Neural progenitor cell (in vitro differentiated cells): ENCODE measurements at regions not wholly inside any gene's neighbourhood (a gene's known extent, or its start where the extent isn't known, plus 50 kb on each side); places are given as distances from the start of the nearest gene placed in this dataset.

Experiments used
- DNase-seq: peaks from one replicate; pipeline ENCODE4 v3.0.0-alpha.2; 2016; ENCODE audit warnings: low spot score
- H2AFZ ChIP-seq: fragments of 200-600 bp; sonication (generic); replicated peaks from 2 replicates; pipeline ENCODE4 v1.6.1; 2016; ENCODE audit warnings: antibody characterized with exemption
- H3F3A ChIP-seq: fragments of 200-600 bp; sonication (generic); 2 replicates; pipeline ENCODE4 v1.6.1; 2016; ENCODE audit warnings: antibody characterized with exemption, low read depth
- H3K27ac ChIP-seq: fragments of 200-600 bp; sonication (generic); 2 replicates; pipeline ENCODE4 v1.5.1; 2016; ENCODE audit warnings: mild to moderate bottlenecking
- H3K27me3 ChIP-seq: fragments of 200-600 bp; sonication (generic); 2 replicates; pipeline ENCODE4 v1.6.1; 2016; ENCODE audit warnings: mild to moderate bottlenecking, moderate library complexity
- H3K36me3 ChIP-seq: fragments of 200-600 bp; sonication (generic); 2 replicates; pipeline ENCODE4 v1.5.1; 2016
- H3K4me1 ChIP-seq: fragments of 200-600 bp; sonication (generic); 2 replicates; pipeline ENCODE4 v1.6.1; 2016; ENCODE audit warnings: mixed run types
- H3K4me2 ChIP-seq: fragments of 200-600 bp; sonication (generic); 2 replicates; pipeline ENCODE4 v1.6.1; 2016
- H3K4me3 ChIP-seq: fragments of 200-600 bp; sonication (generic); 2 replicates; pipeline ENCODE4 v1.5.1; 2016
- H3K79me2 ChIP-seq: fragments of 200-600 bp; sonication (generic); 2 replicates; pipeline ENCODE4 v1.6.1; 2016; ENCODE audit warnings: low read depth
- H3K9ac ChIP-seq: fragments of 200-600 bp; sonication (generic); 2 replicates; pipeline ENCODE4 v1.6.1; 2016
- H3K9me3 ChIP-seq: fragments of 200-600 bp; sonication (generic); 2 replicates; pipeline ENCODE4 v1.5.1; 2016; ENCODE audit warnings: low read depth
- H4K20me1 ChIP-seq: fragments of 200-600 bp; sonication (generic); 2 replicates; pipeline ENCODE4 v1.6.1; 2016; ENCODE audit warnings: low read depth
- H3K27ac Mint-ChIP-seq: 3 replicates; pipeline ENCODE4 v1.8.0; 2021; ENCODE audit warnings: mixed read lengths
- H3K27me3 Mint-ChIP-seq: 2 replicates; pipeline ENCODE4 v1.8.0; 2022; ENCODE audit warnings: low read depth, mild to moderate bottlenecking, inconsistent platforms, moderate library complexity, mixed read lengths; ENCODE audit not compliant: insufficient read depth
- H3K36me3 Mint-ChIP-seq: 3 replicates; pipeline ENCODE4 v1.8.0; 2021; ENCODE audit warnings: mixed read lengths
- H3K4me1 Mint-ChIP-seq: 3 replicates; pipeline ENCODE4 v1.8.0; 2021; ENCODE audit warnings: mixed read lengths
- H3K4me3 Mint-ChIP-seq: 3 replicates; pipeline ENCODE4 v1.8.0; 2021; ENCODE audit warnings: mild to moderate bottlenecking, moderate library complexity, mixed read lengths
- H3K9me3 Mint-ChIP-seq: 3 replicates; pipeline ENCODE4 v1.8.0; 2020; ENCODE audit warnings: mixed read lengths
- CTCF ChIP-seq: fragments of 200-600 bp; sonication (generic); IDR thresholded peaks from 2 replicates; pipeline ENCODE4 v1.5.1; 2017; ENCODE audit warnings: antibody characterized with exemption, mild to moderate bottlenecking
- EZH2 ChIP-seq: fragments of 200-600 bp; sonication (generic); IDR thresholded peaks from 2 replicates; pipeline ENCODE4 v1.6.1; 2017; ENCODE audit warnings: antibody characterized with exemption, mild to moderate bottlenecking, moderate library complexity
- EZH2phosphoT487 ChIP-seq: fragments of 200-600 bp; sonication (generic); IDR thresholded peaks from 2 replicates; pipeline ENCODE4 v1.6.1; 2017; ENCODE audit warnings: antibody characterized with exemption

DNA sequence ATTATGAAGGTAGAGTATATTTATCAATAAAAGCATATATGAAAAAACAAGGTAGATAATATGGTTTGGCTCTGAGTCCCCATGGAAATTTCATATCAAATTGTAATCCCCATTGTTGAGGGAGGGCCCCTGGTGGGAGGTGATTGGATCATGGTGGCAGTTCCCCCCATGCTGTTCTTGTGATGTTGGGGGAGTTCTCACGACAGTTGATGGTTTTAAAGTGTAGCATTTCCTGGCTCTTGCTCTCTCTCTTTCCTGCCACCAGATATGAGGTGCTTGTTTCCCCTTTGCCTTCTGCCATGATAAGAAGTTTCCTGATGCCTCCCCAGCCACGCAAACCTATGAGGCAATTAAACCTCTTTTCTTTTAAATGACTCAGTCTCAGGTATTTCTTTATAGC is 260.4 kb downstream of the PPARGC1A start:
- no peaks in the 10 kb centered on the region for H3F3A ChIP-seq
- H3K36me3 Mint-ChIP-seq = no peaks in the 10 kb centered on the region

GRCh38 chr4:23614284-23614892 is 275.5 kb downstream of the PPARGC1A start:
- no peaks in the 10 kb centered on the region for H3K9me3 ChIP-seq
- DNase-seq = peak; percentile 46
- H3K27me3 ChIP-seq = no peaks in the 10 kb centered on the region
- H3F3A ChIP-seq = no peaks in the 10 kb centered on the region
- no peaks in the 10 kb centered on the region for H3K4me1 Mint-ChIP-seq
- TF ChIP-seq EZH2phosphoT487 (no peak), EZH2 (no peak), CTCF (peak; percentile 49)
- no peaks in the 10 kb centered on the region for H3K36me3 Mint-ChIP-seq
- H4K20me1 ChIP-seq = no peaks in the 10 kb centered on the region
- no peak overlapping the region for H2AFZ ChIP-seq
- no peak overlapping the region for H3K9ac ChIP-seq
- no peak overlapping the region for H3K4me3 ChIP-seq
- H3K9me3 Mint-ChIP-seq = no peaks in the 10 kb centered on the region
- H3K4me1 ChIP-seq = no peaks in the 10 kb centered on the region
- H3K79me2 ChIP-seq = no peaks in the 10 kb centered on the region
- no peaks in the 10 kb centered on the region for H3K27me3 Mint-ChIP-seq
- H3K27ac Mint-ChIP-seq = no peak overlapping the region
- no peak overlapping the region for H3K4me2 ChIP-seq
- H3K4me3 Mint-ChIP-seq = no peak overlapping the region
- no peaks in the 10 kb centered on the region for H3K36me3 ChIP-seq
- no peak overlapping the region for H3K27ac ChIP-seq

More for the DNA sequence above, 260.4 kb downstream of the PPARGC1A start:
- Mint-ChIP-seq H3K27ac (no peak overlapping the region), H3K27me3 (no peaks in the 10 kb centered on the region), H3K4me1 (peaks cover 3% of the 10 kb centered on the region), H3K4me3 (no peak overlapping the region), H3K9me3 (peaks cover 2% of the 10 kb centered on the region)
- Histone ChIP-seq H3K27ac (no peak overlapping the region), H3K4me2 (no peak overlapping the region), H3K4me1 (peaks cover 6% of the 10 kb centered on the region), H3K36me3 (no peaks in the 10 kb centered on the region), H2AFZ (no peak overlapping the region), H3K4me3 (no peak overlapping the region), H3K27me3 (no peaks in the 10 kb centered on the region), H3K9ac (no peak overlapping the region), H3K9me3 (no peaks in the 10 kb centered on the region), H3K79me2 (no peaks in the 10 kb centered on the region), H4K20me1 (no peaks in the 10 kb centered on the region)
- DNase-seq = no peak
- TF ChIP-seq EZH2phosphoT487 = no peak
- TF ChIP-seq EZH2 = no peak
- no peak for TF ChIP-seq CTCF

DNA sequence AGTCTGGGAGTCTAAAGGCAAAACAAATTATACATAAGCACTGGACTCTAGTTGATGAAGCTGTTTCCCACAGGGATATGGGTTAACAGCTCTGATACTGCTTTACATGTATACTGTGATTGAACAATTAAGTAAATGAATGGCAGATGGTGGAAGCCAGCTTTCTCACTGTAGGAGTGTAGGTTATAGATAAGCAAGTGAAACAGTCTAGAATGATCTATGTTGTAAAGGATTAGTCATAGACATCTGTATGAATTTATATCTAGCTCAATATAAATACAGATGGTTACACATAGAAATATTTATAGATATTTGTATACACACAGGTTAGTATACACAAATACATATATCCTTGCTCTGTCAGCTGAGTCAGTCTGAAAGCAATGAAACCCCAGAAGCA is 276.1 kb downstream of the PPARGC1A start:
- TF ChIP-seq EZH2phosphoT487 (no peak), CTCF (no peak), EZH2 (no peak)
- Histone ChIP-seq H3K9ac (no peak overlapping the region), H3K9me3 (no peaks in the 10 kb centered on the region), H3K4me1 (no peaks in the 10 kb centered on the region), H3K27ac (no peak overlapping the region), H3K4me3 (no peak overlapping the region), H3F3A (no peaks in the 10 kb centered on the region), H3K36me3 (no peaks in the 10 kb centered on the region), H3K4me2 (no peak overlapping the region), H2AFZ (no peak overlapping the region), H3K27me3 (no peaks in the 10 kb centered on the region), H4K20me1 (no peaks in the 10 kb centered on the region), H3K79me2 (no peaks in the 10 kb centered on the region)
- Mint-ChIP-seq H3K27ac (no peak overlapping the region), H3K27me3 (no peaks in the 10 kb centered on the region), H3K9me3 (no peaks in the 10 kb centered on the region), H3K36me3 (no peaks in the 10 kb centered on the region), H3K4me3 (no peak overlapping the region), H3K4me1 (no peaks in the 10 kb centered on the region)
- DNase-seq = no peak
